K562 (cell line): ENCODE measurements at regions not wholly inside any gene's neighbourhood (a gene's known extent, or its start where the extent isn't known, plus 50 kb on each side); places are given as distances from the start of the nearest gene placed in this dataset.

Experiments
- BRD9 ChIP-seq: fragments of 450-650 bp; IDR thresholded peaks from 2 replicates; pipeline ENCODE4 v1.6.1; 2018; ENCODE audit warnings: low read depth; ENCODE audit not compliant: partially characterized antibody
- FOXK1 ChIP-seq: sonication (generic); formaldehyde crosslinking; IDR thresholded peaks from 2 replicates; pipeline ENCODE4 v1.8.0; 2022; ENCODE audit warnings: missing genetic modification reagents, mild to moderate bottlenecking, borderline replicate concordance
- GABPA ChIP-seq: fragments of 200-800 bp; sonication (Bioruptor generic); conservative IDR thresholded peaks from 2 replicates; pipeline ENCODE4 v1.6.1; 2016; ENCODE audit warnings: low read depth, missing genetic modification characterization, missing compliant biosample characterization
- KDM4B ChIP-seq, 2 experiments: fragments of 450-650 bp in 1 of 2; sonication (generic) in 1 of 2; IDR thresholded peaks; 2 replicates each; pipeline ENCODE4 v1.6.1; 2016 to 2017; ENCODE audit warnings: borderline replicate concordance in 2 of 2, antibody characterized with exemption in 1 of 2, low read depth in 1 of 2, mild to moderate bottlenecking in 1 of 2
- POLR2G ChIP-seq: fragments of 200-400 bp; formaldehyde crosslinking; IDR thresholded peaks from 2 replicates; pipeline ENCODE4 v1.6.1; 2017; ENCODE audit warnings: low read depth, mild to moderate bottlenecking, antibody characterized with exemption, low read length, moderate library complexity
- TEAD1 ChIP-seq, 2 experiments: fragments of 450-650 bp in 1 of 2; sonication (generic) in 1 of 2; formaldehyde crosslinking; IDR thresholded peaks; 2 replicates each; pipeline versions ENCODE4 v1.4.0 to v1.8.0; 2020 to 2022; ENCODE audit warnings: mild to moderate bottlenecking in 2 of 2, missing genetic modification reagents in 1 of 2
- TEAD4 ChIP-seq, 2 experiments: sonication (generic) in 1 of 2; formaldehyde crosslinking in 1 of 2; IDR thresholded peaks; 2 replicates each; pipeline versions ENCODE4 v1.6.1 to v1.8.0; 2012 to 2022; ENCODE audit warnings: borderline replicate concordance in 1 of 2, inconsistent platforms in 1 of 2, low read length in 1 of 2, mild to moderate bottlenecking in 1 of 2, missing genetic modification reagents in 1 of 2
- UBTF ChIP-seq, 2 experiments: IDR thresholded peaks; 2 replicates each; pipeline ENCODE4 v1.6.1; 2012; ENCODE audit warnings: improper control_type of control experiment in 2 of 2, low read depth in 2 of 2, low read length in 2 of 2, borderline replicate concordance in 1 of 2
- ZBTB12 ChIP-seq: fragments of 250-450 bp; sonication (Bioruptor Pico); IDR thresholded peaks from 2 replicates; pipeline ENCODE4 v1.4.0; 2020
- ZKSCAN8 ChIP-seq: fragments of 200-800 bp; sonication (Bioruptor generic); IDR thresholded peaks from 2 replicates; pipeline ENCODE4 v1.6.1; 2016; ENCODE audit warnings: missing genetic modification characterization, missing compliant biosample characterization
- ZNF695 ChIP-seq: fragments of 450-650 bp; formaldehyde crosslinking; IDR thresholded peaks from 2 replicates; pipeline ENCODE4 v1.4.0; 2020; ENCODE audit warnings: mild to moderate bottlenecking, moderate library complexity

GRCh38 chr21:35102488-35103371 lies 53.6 kb upstream of the RUNX1 start (continued):
- TF ChIP-seq UBTF (IDR thresholded peaks at IDR 0.05; ENCODE audit: borderline replicate concordance in 1 of 2, low read depth in 2 of 2, low read length in 2 of 2) (0 out of 4 replicates have a peak, but pooled peaks of 1 of the 2 experiments have one; percentile 40), ZKSCAN8 (0 out of 2 replicates have a peak, but pooled peaks have one; percentile 43), FOXK1 (CRISPR knock-in tag) (no peak), GABPA (tag) (peak; percentile 80), TEAD4 (IDR thresholded peaks at IDR 0.05; ENCODE audit: low read length) (peak; percentile 20; the same call in 1 of the 2 replicates), TEAD4 (CRISPR knock-in tag; IDR thresholded peaks at IDR 0.05; ENCODE audit: borderline replicate concordance) (no peak), ZNF695 (CRISPR knock-in tag) (0 out of 2 replicates have a peak, but pooled peaks have one; percentile 36), POLR2G (no peak), ZBTB12 (CRISPR knock-in tag) (peak; percentile 58), KDM4B (IDR thresholded peaks at IDR 0.05; ENCODE audit: borderline replicate concordance in 2 of 2, low read depth in 1 of 2) (0 out of 4 replicates have a peak, but pooled peaks of 1 of the 2 experiments have one; percentile 45), BRD9 (no peak), TEAD1 (CRISPR knock-in tag; IDR thresholded peaks at IDR 0.05) (no peak)
